Right lobe of liver (tissue), 4 donors: ENCODE measurements at regions not wholly inside any gene's neighbourhood (a gene's known extent, or its start where the extent isn't known, plus 50 kb on each side); places are given as distances from the start of the nearest gene placed in this dataset.

Experiments
- CTCF ChIP-seq, 4 donors: fragments of 200-600 bp in 3 of 4; fragments of 450-650 bp in 1 of 4; IDR thresholded peaks; one replicate each; pipeline versions ENCODE4 v1.5.1 to v1.8.0; 2016 to 2022; ENCODE audit warnings: antibody characterized with exemption in 4 of 4, mild to moderate bottlenecking in 2 of 4
- POLR2A ChIP-seq: fragments of 450-650 bp; IDR thresholded peaks from one replicate; pipeline ENCODE4 v1.6.1; 2017; ENCODE audit warnings: antibody characterized with exemption, mild to moderate bottlenecking
- donor health status: DM: no; HTN: no; CAD: no.
- donor health status: DM: no; HTN: no; CAD: no.
- donor health status: DM: no; HTN: yes; CAD: no.

GRCh38 chr13:112219740-112220139 lies 152.8 kb downstream of the SOX1 start:
- TF ChIP-seq CTCF (IDR thresholded peaks at IDR 0.05) (no peak), POLR2A (no peak)
